GM18520 (cell line): ENCODE measurements at regions not wholly inside any gene's neighbourhood (a gene's known extent, or its start where the extent isn't known, plus 50 kb on each side); places are given as distances from the start of the nearest gene placed in this dataset.

Source experiments
- ATAC-seq: cut with Tn5 transposase; IDR thresholded peaks from one replicate; pipeline ENCODE4 v1.9.1; 2021; ENCODE audit not compliant: unreplicated experiment

GRCh38 chr9:2925016-2925415, 81.1 kb upstream of the PUM3 start:
- no peak for ATAC-seq

- ATAC-seq = no peak
These were observed 80.5 kb upstream of the PUM3 start for GRCh38 chr9:2924380-2924768.

- no peak for ATAC-seq
These were observed 80.0 kb upstream of the PUM3 start for GRCh38 chr9:2923766-2924379.

GRCh38 chr9:2919347-2919746, 75.5 kb upstream of the PUM3 start:
- no peak for ATAC-seq

GRCh38 chr9:2916382-2916985, 72.6 kb upstream of the PUM3 start:
- ATAC-seq = no peak

GRCh38 chr9:2913026-2913425, 69.1 kb upstream of the PUM3 start:
- ATAC-seq = no peak

GRCh38 chr9:2907411-2907810, 63.5 kb upstream of the PUM3 start:
- ATAC-seq = no peak

GRCh38 chr9:2904242-2904930, 60.5 kb upstream of the PUM3 start:
- no peak for ATAC-seq
